Fibroblast of lung (primary cell): ENCODE measurements at regions not wholly inside any gene's neighbourhood (a gene's known extent, or its start where the extent isn't known, plus 50 kb on each side); places are given as distances from the start of the nearest gene placed in this dataset.

Experiments used
- DNase-seq, 2 donors: peaks; one replicate each; pipeline versions ENCODE4 v3.0.0 to v3.0.0-alpha.2; 2010; ENCODE audit warnings: low read depth in 2 of 2
- H2AFZ ChIP-seq: 2 replicates; pipeline ENCODE4 v1.5.1; 2012; ENCODE audit warnings: low read length, control low read depth, inconsistent platforms
- H3K27ac ChIP-seq: 2 replicates; pipeline ENCODE4 v1.5.1; 2011; ENCODE audit warnings: low read length, control low read depth; ENCODE audit not compliant: insufficient read depth
- H3K27me3 ChIP-seq: 2 replicates; pipeline ENCODE4 v1.5.1; 2011; ENCODE audit warnings: mild to moderate bottlenecking, low read length; ENCODE audit not compliant: control insufficient read depth, insufficient read depth
- H3K36me3 ChIP-seq: 2 replicates; pipeline ENCODE4 v1.5.1; 2011; ENCODE audit warnings: low read length; ENCODE audit not compliant: control insufficient read depth, insufficient read depth
- H3K4me1 ChIP-seq: 2 replicates; pipeline ENCODE4 v1.5.1; 2011; ENCODE audit warnings: low read length; ENCODE audit not compliant: control insufficient read depth, insufficient read depth; ENCODE audit errors: extremely low read depth
- H3K4me2 ChIP-seq: 2 replicates; pipeline ENCODE4 v1.5.1; 2011; ENCODE audit warnings: low read length, control low read depth; ENCODE audit not compliant: insufficient read depth; ENCODE audit errors: extremely low read depth
- H3K4me3 ChIP-seq, 4 experiments: fragments of 200-600 bp in 1 of 4; sonication (generic) in 1 of 4; replicated peaks in 1 of 4; 2 replicates each; pipeline ENCODE4 v1.5.1; 2011 to 2016; ENCODE audit warnings: low read length in 4 of 4, low read depth in 3 of 4, mild to moderate bottlenecking in 3 of 4, control low read depth in 2 of 4, inconsistent platforms in 1 of 4, mixed read lengths in 1 of 4; ENCODE audit not compliant: insufficient read depth in 1 of 4; ENCODE audit errors: control extremely low read depth in 1 of 4
- H3K79me2 ChIP-seq: 2 replicates; pipeline ENCODE4 v1.5.1; 2012; ENCODE audit warnings: mild to moderate bottlenecking, low read length, inconsistent platforms; ENCODE audit not compliant: control insufficient read depth, insufficient read depth
- H3K9ac ChIP-seq: 2 replicates; pipeline ENCODE4 v1.5.1; 2011; ENCODE audit warnings: mild to moderate bottlenecking, low read length, control low read depth; ENCODE audit not compliant: insufficient read depth
- H3K9me3 ChIP-seq: 2 replicates; pipeline ENCODE4 v1.5.1; 2012; ENCODE audit warnings: low read depth, low read length; ENCODE audit not compliant: control insufficient read depth, insufficient read depth
- H4K20me1 ChIP-seq: 2 replicates; pipeline ENCODE4 v1.5.1; 2011; ENCODE audit warnings: low read length; ENCODE audit not compliant: control insufficient read depth, insufficient read depth; ENCODE audit errors: extremely low read depth
- EZH2 ChIP-seq: IDR thresholded peaks from 2 replicates; pipeline ENCODE4 v1.5.1; 2012; ENCODE audit warnings: low read length, control low read depth, mild to moderate bottlenecking; ENCODE audit errors: missing control alignments
- TF ChIP-seq, protein P1 (sequence below), 2 donors: IDR thresholded peaks in 1 of 2; conservative IDR thresholded peaks in 1 of 2; 1 replicate in 1 of 2; 2 replicates in 1 of 2; pipeline ENCODE4 v1.5.1; 2011 to 2012; ENCODE audit warnings: low read length in 2 of 2, control low read depth in 1 of 2, inconsistent platforms in 1 of 2, low read depth in 1 of 2, mild to moderate bottlenecking in 1 of 2

DNA sequence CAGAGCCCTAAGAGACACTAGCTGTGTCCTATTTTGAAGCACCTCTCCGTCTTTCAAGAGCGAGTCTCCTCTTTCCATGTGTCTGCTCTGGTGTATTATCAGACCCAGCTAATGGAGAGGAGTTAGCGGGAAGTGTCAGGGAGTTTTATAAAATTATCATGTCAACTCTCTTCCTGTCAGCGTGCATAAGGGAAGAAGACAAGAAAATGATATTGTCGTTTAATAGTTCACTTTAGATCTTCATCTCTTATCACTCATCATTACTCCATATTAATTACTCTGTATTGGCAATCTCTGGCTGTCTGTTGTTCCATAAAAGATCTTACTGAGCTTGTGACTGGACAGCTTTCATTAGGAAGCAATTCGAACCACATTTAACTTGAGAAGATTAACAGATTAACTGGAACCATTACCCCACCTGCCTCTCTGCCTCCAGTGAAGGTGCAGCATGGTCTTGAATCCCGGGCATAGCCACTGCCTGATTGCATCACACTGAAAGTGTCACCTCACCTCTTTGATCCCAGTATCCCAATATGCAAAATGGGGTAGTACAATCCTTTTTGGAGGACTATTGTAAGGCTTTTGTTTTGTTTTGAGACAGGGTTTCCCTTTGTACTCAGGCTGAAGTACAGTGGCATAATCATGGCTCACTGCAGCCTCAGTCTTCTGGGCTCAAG is 121.1 kb downstream of the TMEM114 start:
- no peaks in the 10 kb centered on the region for H4K20me1 ChIP-seq
- H3K9ac ChIP-seq = no peak overlapping the region
- H3K79me2 ChIP-seq = no peaks in the 10 kb centered on the region
- H3K4me3 ChIP-seq = no peak overlapping the region
- no peaks in the 10 kb centered on the region for H3K27me3 ChIP-seq
- no peak overlapping the region for H3K27ac ChIP-seq
- no peak overlapping the region for H3K4me2 ChIP-seq
- TF ChIP-seq, protein P1, sequence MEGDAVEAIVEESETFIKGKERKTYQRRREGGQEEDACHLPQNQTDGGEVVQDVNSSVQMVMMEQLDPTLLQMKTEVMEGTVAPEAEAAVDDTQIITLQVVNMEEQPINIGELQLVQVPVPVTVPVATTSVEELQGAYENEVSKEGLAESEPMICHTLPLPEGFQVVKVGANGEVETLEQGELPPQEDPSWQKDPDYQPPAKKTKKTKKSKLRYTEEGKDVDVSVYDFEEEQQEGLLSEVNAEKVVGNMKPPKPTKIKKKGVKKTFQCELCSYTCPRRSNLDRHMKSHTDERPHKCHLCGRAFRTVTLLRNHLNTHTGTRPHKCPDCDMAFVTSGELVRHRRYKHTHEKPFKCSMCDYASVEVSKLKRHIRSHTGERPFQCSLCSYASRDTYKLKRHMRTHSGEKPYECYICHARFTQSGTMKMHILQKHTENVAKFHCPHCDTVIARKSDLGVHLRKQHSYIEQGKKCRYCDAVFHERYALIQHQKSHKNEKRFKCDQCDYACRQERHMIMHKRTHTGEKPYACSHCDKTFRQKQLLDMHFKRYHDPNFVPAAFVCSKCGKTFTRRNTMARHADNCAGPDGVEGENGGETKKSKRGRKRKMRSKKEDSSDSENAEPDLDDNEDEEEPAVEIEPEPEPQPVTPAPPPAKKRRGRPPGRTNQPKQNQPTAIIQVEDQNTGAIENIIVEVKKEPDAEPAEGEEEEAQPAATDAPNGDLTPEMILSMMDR (conservative IDR thresholded peaks at IDR 0.05 in 1 of 2, IDR thresholded peaks at IDR 0.05 in 1 of 2; ENCODE audit: low read depth in 1 of 2, low read length in 2 of 2) = no peak
- no peak for TF ChIP-seq EZH2
- H2AFZ ChIP-seq = no peak overlapping the region
- no peak for DNase-seq
- no peaks in the 10 kb centered on the region for H3K9me3 ChIP-seq
- H3K4me1 ChIP-seq = no peaks in the 10 kb centered on the region
- no peaks in the 10 kb centered on the region for H3K36me3 ChIP-seq

DNA sequence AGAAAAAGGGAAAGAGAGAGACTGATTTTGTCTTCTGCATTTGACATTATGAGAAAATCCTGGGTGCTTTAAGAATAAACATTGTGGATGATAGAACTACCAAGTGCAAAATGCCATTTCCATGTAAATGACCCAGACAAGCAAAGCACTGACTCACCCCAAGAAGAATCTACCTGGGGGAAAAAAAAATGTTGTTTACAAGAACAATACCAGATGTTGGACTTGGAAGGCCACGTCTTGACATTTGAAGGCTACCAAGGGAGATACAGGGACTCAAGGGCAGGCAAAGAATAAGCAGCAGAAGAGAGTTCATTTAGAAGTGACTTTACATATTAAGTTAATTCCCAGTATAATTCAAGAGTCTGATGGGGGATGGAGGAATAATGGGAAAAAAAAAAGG is 125.3 kb downstream of the TMEM114 start:
- no peak overlapping the region for H3K9ac ChIP-seq
- TF ChIP-seq EZH2 = no peak
- TF ChIP-seq, protein P1 (conservative IDR thresholded peaks at IDR 0.05 in 1 of 2, IDR thresholded peaks at IDR 0.05 in 1 of 2; ENCODE audit: low read depth in 1 of 2, low read length in 2 of 2) = no peak
- H3K27me3 ChIP-seq = no peaks in the 10 kb centered on the region
- H3K27ac ChIP-seq = no peak overlapping the region
- H2AFZ ChIP-seq = no peak overlapping the region
- no peaks in the 10 kb centered on the region for H4K20me1 ChIP-seq
- no peak overlapping the region for H3K4me3 ChIP-seq
- H3K9me3 ChIP-seq = no peaks in the 10 kb centered on the region
- no peak overlapping the region for H3K4me2 ChIP-seq
- H3K79me2 ChIP-seq = no peaks in the 10 kb centered on the region
- no peak for DNase-seq
- H3K36me3 ChIP-seq = no peaks in the 10 kb centered on the region
- H3K4me1 ChIP-seq = no peaks in the 10 kb centered on the region

DNA sequence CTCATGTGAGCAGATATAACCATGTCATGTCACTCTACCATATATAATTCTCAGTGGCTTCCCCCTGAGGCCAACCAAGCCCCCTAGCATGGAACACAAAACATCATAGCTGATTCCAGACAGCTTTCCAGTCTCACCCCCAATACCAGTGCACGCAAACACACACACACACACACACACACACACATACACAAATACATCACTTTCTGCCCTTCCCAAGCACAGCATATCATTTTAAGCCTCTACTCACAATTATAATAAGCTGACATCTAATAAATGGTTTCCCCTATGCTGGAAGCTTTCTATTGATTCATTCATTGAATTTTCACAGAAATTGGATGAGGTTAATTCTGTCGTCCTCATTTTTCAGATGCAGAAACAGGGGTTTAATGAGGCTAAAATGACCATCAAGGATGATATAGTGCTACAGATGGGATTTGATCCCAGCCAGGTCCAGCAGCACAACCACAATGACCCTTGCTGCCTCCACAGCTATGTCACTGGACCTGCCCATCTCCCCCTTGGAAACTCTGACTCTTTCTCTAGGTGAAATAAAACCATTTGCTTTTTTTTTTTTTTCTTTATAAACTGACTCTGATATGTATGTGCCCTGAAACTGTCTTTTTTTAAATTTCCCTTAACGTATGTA is 131.1 kb downstream of the TMEM114 start:
- Histone ChIP-seq H2AFZ (no peak overlapping the region), H3K4me2 (no peak overlapping the region), H3K36me3 (no peaks in the 10 kb centered on the region), H3K27me3 (no peaks in the 10 kb centered on the region), H4K20me1 (no peaks in the 10 kb centered on the region), H3K9me3 (no peaks in the 10 kb centered on the region), H3K4me3 (no peak overlapping the region), H3K4me1 (no peaks in the 10 kb centered on the region), H3K9ac (no peak overlapping the region), H3K27ac (no peak overlapping the region), H3K79me2 (no peaks in the 10 kb centered on the region)
- no peak for DNase-seq
- TF ChIP-seq, protein P1 (conservative IDR thresholded peaks at IDR 0.05 in 1 of 2, IDR thresholded peaks at IDR 0.05 in 1 of 2; ENCODE audit: low read depth in 1 of 2, low read length in 2 of 2) = no peak
- no peak for TF ChIP-seq EZH2
